ENCODE measurements at regions not wholly inside any gene's neighbourhood (a gene's known extent, or its start where the extent isn't known, plus 50 kb on each side); places are given as distances from the start of the nearest gene placed in this dataset.

- no peak for TF ChIP-seq CTCF (IDR thresholded peaks at IDR 0.05)
- no peaks in the 10 kb centered on the region for H3K36me3 ChIP-seq
- H3K27ac ChIP-seq, result no peak overlapping the region
- intact Hi-C loops (cut with DNase I), result no loop called here
- DNase-seq, result no peak
- no peak for FAIRE-seq
- no peak for ATAC-seq
- 51 to 63% methylated on average over 2 of the region's 2 CpGs for WGBS, 2 donors
- H3K9me3 ChIP-seq, result no peaks in the 10 kb centered on the region
- H3K4me1 ChIP-seq, result no peaks in the 10 kb centered on the region
- H3K27me3 ChIP-seq, result no peaks in the 10 kb centered on the region
- H3K4me3 ChIP-seq, result no peak overlapping the region
Observed at GRCh38 chr9:74006935-74007334, 490.2 kb upstream of the RORB start.

- Histone ChIP-seq H3K27ac (no peak overlapping the region), H3K4me1 (no peaks in the 10 kb centered on the region), H3K27me3 (no peaks in the 10 kb centered on the region), H3K9me3 (no peaks in the 10 kb centered on the region), H3K36me3 (no peaks in the 10 kb centered on the region), H3K4me3 (no peak overlapping the region)
- DNase-seq (no peak), ATAC-seq (no peak), FAIRE-seq (no peak)
- no peak for TF ChIP-seq CTCF (IDR thresholded peaks at IDR 0.05)
- intact Hi-C loops (cut with DNase I), result no loop called here
- WGBS, 2 donors, result 54 to 74% methylated on average over 3 of the region's 3 CpGs
Observed at GRCh38 chr9:74007833-74008232, 489.3 kb upstream of the RORB start.

- intact Hi-C loops (cut with DNase I), result no loop called here
- TF ChIP-seq CTCF (IDR thresholded peaks at IDR 0.05), result no peak
- no peak for DNase-seq
- ATAC-seq, result no peak
- no peaks in the 10 kb centered on the region for H3K9me3 ChIP-seq
- no peak overlapping the region for H3K4me3 ChIP-seq
- no peaks in the 10 kb centered on the region for H3K36me3 ChIP-seq
- no peak overlapping the region for H3K27ac ChIP-seq
- no peaks in the 10 kb centered on the region for H3K4me1 ChIP-seq
- FAIRE-seq, result no peak
- H3K27me3 ChIP-seq, result no peaks in the 10 kb centered on the region
Observed at GRCh38 chr9:74016004-74016403, 481.1 kb upstream of the RORB start.

GRCh38 chr9:74025402-74025925, 471.7 kb upstream of the RORB start:
- DNase-seq, result no peak
- intact Hi-C loops (cut with DNase I), result no loop called here
- H3K27ac ChIP-seq, result no peak overlapping the region
- no peak overlapping the region for H3K4me3 ChIP-seq
- H3K27me3 ChIP-seq, result no peaks in the 10 kb centered on the region
- H3K9me3 ChIP-seq, result no peaks in the 10 kb centered on the region
- no peak for FAIRE-seq
- ATAC-seq, result no peak
- 36 to 39% methylated on average over 4 of the region's 4 CpGs for WGBS, 2 donors
- no peak for TF ChIP-seq CTCF (IDR thresholded peaks at IDR 0.05)
- no peaks in the 10 kb centered on the region for H3K4me1 ChIP-seq
- no peaks in the 10 kb centered on the region for H3K36me3 ChIP-seq

- no peak for TF ChIP-seq CTCF (IDR thresholded peaks at IDR 0.05)
- FAIRE-seq, result no peak
- DNase-seq, result no peak
- intact Hi-C loops (cut with DNase I), result no loop called here
- H3K27ac ChIP-seq, result no peak overlapping the region
- WGBS, 2 donors, result 25 to 32% methylated on average over 2 of the region's 2 CpGs
- H3K9me3 ChIP-seq, result no peaks in the 10 kb centered on the region
- no peak overlapping the region for H3K4me3 ChIP-seq
- H3K27me3 ChIP-seq, result no peaks in the 10 kb centered on the region
- H3K4me1 ChIP-seq, result no peaks in the 10 kb centered on the region
- no peak for ATAC-seq
- H3K36me3 ChIP-seq, result no peaks in the 10 kb centered on the region
Observed at GRCh38 chr9:74032421-74032820, 464.7 kb upstream of the RORB start.
